ENCODE measurements at regions not wholly inside any gene's neighbourhood (a gene's known extent, or its start where the extent isn't known, plus 50 kb on each side); places are given as distances from the start of the nearest gene placed in this dataset.
A peak's percentile ranks its signal among the peaks of the same experiment; 100 is the strongest.

DNA sequence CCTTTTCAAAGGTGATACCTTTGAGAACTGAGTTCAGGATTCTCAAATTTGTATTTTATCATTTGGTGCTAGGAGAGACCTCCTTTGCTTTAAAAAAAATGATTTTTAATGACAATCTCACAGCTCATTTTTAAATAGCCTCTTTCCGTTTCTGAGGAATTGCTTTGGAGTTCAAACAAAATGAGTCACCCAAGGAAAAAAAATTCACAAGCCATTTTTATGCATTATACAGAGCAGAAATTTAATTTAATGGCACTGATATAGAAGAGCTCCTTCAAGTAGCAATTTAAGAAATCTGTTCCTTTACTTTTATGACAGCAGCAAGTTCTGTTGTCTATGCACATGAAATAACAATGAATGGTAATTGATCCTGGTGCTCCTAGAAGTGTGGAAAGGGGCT lies 337.9 kb upstream of the KCNMB2 start:
- DNase-seq (ENCODE audit: low read depth) = no peak
- no peak overlapping the region for H3K4me3 ChIP-seq (ENCODE audit: control insufficient read depth, low read depth, low read length)
- TF ChIP-seq, protein P1, sequence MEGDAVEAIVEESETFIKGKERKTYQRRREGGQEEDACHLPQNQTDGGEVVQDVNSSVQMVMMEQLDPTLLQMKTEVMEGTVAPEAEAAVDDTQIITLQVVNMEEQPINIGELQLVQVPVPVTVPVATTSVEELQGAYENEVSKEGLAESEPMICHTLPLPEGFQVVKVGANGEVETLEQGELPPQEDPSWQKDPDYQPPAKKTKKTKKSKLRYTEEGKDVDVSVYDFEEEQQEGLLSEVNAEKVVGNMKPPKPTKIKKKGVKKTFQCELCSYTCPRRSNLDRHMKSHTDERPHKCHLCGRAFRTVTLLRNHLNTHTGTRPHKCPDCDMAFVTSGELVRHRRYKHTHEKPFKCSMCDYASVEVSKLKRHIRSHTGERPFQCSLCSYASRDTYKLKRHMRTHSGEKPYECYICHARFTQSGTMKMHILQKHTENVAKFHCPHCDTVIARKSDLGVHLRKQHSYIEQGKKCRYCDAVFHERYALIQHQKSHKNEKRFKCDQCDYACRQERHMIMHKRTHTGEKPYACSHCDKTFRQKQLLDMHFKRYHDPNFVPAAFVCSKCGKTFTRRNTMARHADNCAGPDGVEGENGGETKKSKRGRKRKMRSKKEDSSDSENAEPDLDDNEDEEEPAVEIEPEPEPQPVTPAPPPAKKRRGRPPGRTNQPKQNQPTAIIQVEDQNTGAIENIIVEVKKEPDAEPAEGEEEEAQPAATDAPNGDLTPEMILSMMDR (IDR thresholded peaks at IDR 0.05; ENCODE audit: control insufficient read depth, insufficient read depth, low read depth, low read length, missing control alignments) = no peak

DNA sequence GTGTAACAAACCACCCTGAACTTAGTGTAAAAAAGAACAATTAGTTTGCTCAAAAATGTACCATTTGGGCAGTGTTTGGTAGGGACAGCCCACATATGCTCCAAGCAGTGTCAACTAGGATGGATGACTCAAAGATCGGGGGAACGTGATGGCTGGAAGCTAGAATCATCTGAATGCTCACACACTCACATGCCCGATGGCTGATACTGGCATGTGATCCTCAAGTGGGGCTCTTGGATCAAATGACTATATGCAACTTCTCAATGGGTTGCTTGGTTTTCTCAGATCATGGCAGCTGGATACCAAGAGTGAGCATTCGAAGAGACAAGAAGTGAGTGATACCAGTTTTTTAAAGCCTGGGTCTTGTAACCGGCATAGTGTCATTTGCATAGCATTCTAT lies 335.9 kb upstream of the KCNMB2 start:
- TF ChIP-seq, protein P1 (IDR thresholded peaks at IDR 0.05; ENCODE audit: control insufficient read depth, insufficient read depth, low read depth, low read length, missing control alignments) = no peak
- DNase-seq (ENCODE audit: low read depth) = no peak
- no peak overlapping the region for H3K4me3 ChIP-seq (ENCODE audit: control insufficient read depth, low read depth, low read length)

DNA sequence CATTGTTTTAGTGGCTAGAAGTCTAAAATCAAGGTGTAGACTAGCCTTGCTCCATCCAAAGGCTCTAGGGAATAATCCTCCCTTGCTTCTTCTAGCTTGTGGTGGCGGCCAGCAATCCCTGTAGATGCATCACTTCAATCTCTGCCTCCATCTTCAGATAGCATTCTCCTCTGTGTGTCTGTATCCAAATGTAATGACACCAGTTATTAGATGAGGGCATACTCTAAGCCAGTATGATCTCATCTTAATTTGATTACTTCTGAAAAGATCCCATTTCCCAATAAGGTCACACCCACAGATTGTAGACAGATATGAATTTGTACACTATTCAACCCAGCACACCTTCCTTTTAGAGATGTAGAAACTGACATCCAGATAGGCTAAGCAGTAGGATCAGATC lies 334.5 kb upstream of the KCNMB2 start:
- DNase-seq (ENCODE audit: low read depth) = no peak
- no peak overlapping the region for H3K4me3 ChIP-seq (ENCODE audit: control insufficient read depth, low read depth, low read length)

DNA sequence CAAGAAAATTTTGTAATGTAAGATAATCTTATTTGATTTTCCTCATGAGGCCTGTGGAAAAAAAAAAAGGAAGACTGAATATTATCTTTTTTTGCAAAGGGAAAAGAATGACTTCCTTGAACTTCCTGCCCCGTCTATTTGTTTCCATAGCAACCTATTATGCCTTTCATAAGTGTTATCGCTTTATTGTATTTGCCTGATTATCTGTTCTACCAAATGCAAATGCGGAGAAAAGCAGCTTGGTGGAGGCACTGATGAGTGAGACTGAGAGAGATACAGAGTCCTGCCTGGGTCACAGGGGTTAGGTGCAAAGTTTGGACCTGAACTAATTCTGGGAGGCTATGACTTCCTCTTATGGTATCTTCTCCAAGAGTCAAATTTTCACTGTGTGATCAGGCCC lies 334.0 kb upstream of the KCNMB2 start:
- no peak overlapping the region for H3K4me3 ChIP-seq (ENCODE audit: control insufficient read depth, low read depth, low read length)
- no peak for DNase-seq (ENCODE audit: low read depth)
- TF ChIP-seq, protein P1 (IDR thresholded peaks at IDR 0.05; ENCODE audit: control insufficient read depth, insufficient read depth, low read depth, low read length, missing control alignments) = no peak

More for the DNA sequence above, 334.5 kb upstream of the KCNMB2 start:
- TF ChIP-seq, protein P1 (IDR thresholded peaks at IDR 0.05; ENCODE audit: control insufficient read depth, insufficient read depth, low read depth, low read length, missing control alignments) = no peak

DNA sequence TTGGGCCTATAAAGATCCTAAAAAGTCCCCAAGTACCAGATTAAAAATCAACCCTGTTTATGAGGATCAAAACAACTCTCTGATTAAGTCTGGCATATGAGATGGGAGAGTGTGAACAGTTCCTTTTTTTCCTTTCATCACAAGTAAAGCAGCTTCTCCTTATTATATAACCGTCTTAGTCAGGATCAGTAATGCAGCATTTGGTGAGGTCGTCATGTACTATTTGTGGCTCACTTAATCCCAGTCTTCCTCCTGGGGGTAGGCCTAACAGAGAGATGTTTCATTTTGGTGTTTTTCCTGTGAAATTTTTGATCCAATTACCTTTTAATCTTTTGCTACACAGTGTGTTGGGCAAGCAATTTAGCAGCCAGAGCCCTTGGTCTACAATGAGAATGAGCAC lies 333.1 kb upstream of the KCNMB2 start:
- peak; percentile 49 for DNase-seq (ENCODE audit: low read depth)
- no peak overlapping the region for H3K4me3 ChIP-seq (ENCODE audit: control insufficient read depth, low read depth, low read length)
- TF ChIP-seq, protein P1 (IDR thresholded peaks at IDR 0.05; ENCODE audit: control insufficient read depth, insufficient read depth, low read depth, low read length, missing control alignments) = no peak

DNA sequence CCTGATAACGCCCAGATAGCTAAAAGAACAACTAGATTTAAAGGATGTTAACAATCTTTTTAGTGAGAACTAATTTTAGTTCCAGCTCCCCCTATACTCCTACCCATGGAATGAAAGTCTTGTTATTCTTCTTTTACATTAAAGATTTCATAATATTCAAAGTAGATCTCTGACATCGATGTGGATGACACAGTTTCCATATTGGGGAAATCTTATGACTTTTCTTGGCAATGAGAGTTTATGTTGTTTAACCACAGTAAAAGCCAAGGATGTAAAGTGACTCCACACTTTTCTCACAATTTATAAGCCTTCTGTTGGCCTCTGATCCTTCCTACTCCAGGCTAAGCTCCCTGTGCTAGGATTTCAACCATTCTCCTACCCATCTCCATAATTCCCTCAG lies 332.6 kb upstream of the KCNMB2 start:
- H3K4me3 ChIP-seq (ENCODE audit: control insufficient read depth, low read depth, low read length) = no peak overlapping the region
- TF ChIP-seq, protein P1 (IDR thresholded peaks at IDR 0.05; ENCODE audit: control insufficient read depth, insufficient read depth, low read depth, low read length, missing control alignments) = no peak
- no peak for DNase-seq (ENCODE audit: low read depth)

DNA sequence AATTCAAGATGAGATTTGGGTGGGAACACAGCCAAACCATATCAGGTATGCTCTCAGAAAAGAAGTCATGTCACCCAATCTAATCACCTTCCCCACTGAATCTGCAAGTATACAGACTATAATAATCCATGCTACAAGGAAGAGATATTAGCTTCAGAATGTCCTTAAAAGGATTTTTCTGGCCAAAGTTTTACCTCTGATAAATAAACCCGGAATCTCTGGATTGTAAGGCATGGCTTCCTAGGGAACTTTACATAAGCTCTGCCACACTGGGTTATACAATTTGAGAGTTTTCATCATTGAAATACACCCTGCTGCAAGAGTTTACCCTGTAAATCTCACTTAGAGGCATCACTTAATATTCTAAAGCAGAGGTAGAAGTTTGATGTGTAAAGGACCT lies 330.5 kb upstream of the KCNMB2 start:
- no peak overlapping the region for H3K4me3 ChIP-seq (ENCODE audit: control insufficient read depth, low read depth, low read length)
- DNase-seq (ENCODE audit: low read depth) = peak; percentile 16
- TF ChIP-seq, protein P1 (IDR thresholded peaks at IDR 0.05; ENCODE audit: control insufficient read depth, insufficient read depth, low read depth, low read length, missing control alignments) = no peak
